ENCODE measurements at regions not wholly inside any gene's neighbourhood (a gene's known extent, or its start where the extent isn't known, plus 50 kb on each side); places are given as distances from the start of the nearest gene placed in this dataset.
A peak's percentile ranks its signal among the peaks of the same experiment; 100 is the strongest.

DNA sequence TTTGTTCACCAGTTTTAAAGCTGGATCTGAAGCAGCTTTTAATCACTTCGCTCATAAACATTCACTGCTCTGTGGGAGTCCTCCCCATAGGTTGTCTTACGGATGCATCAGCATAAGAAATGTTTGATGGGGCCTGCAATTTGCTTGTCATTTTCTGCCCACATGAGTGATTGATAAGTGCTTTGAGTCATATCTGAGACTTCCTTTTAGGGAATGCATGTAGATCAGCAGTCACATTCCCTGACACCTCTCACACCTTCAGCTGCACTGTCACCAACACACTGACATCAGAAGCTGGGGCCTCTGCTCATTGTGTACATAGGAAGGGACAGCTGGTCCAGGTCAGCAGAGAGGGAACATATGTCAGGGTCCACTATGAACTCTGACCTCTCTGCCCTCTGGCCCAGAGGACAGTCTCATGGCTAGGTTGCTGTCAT, 84.1 kb upstream of the SPATA31D4 start:
- Histone ChIP-seq H3K36me3 (ENCODE audit: control insufficient read depth, insufficient read depth, low read length) (no peaks in the 10 kb centered on the region), H3K9me1 (ENCODE audit: control insufficient read depth, insufficient read depth, low read length) (no peaks in the 10 kb centered on the region), H3K27me3 (ENCODE audit: control insufficient read depth in 2 of 2, insufficient read depth in 2 of 2, low read length in 2 of 2) (no peaks in the 10 kb centered on the region), H3K27ac (ENCODE audit: extremely low read depth, low read depth, low read length) (no peak overlapping the region), H3K9ac (ENCODE audit: insufficient read depth in 1 of 2, low read depth in 2 of 2, low read length in 2 of 2) (no peak overlapping the region), H3K79me2 (ENCODE audit: control insufficient read depth, insufficient read depth, low read length) (no peaks in the 10 kb centered on the region), H2AFZ (ENCODE audit: low read depth, low read length) (no peak overlapping the region), H3K4me2 (ENCODE audit: insufficient read depth, low read length) (no peak overlapping the region), H3K9me3 (replicated peaks; ENCODE audit: control insufficient read depth, insufficient read depth, low read depth, low read length) (no peaks in the 10 kb centered on the region), H3K4me3 (no peak overlapping the region), H3K4me1 (replicated peaks in 1 of 2; ENCODE audit: control insufficient read depth in 2 of 2, insufficient read depth in 2 of 2, low read length in 2 of 2) (no peaks in the 10 kb centered on the region), H4K20me1 (replicated peaks; ENCODE audit: control insufficient read depth, insufficient read depth, low read length) (no peaks in the 10 kb centered on the region)
- 0% methylated on average over 1 of the region's 2 CpGs for WGBS (ENCODE audit: insufficient coverage, low coverage, missing lambda C conversion rate)
- no peak for FAIRE-seq
- CTCF ChIA-PET (ENCODE audit: low intra/inter-chr PET ratio): no interaction called here
- ATAC-seq: no peak
- no peak for TF ChIP-seq GTF2A2 (tag; IDR thresholded peaks at IDR 0.05)
- TF ChIP-seq MEIS2 (IDR thresholded peaks at IDR 0.05; ENCODE audit: partially characterized antibody): peak; percentile 3
- in situ Hi-C loops (cut with MboI): no loop called here
- POLR2A ChIA-PET: no interaction called here
- intact Hi-C loops (cut with micrococcal nuclease): no loop called here
- DNase-seq (ENCODE audit: extremely low read depth in 1 of 4, low spot score in 3 of 4): no peak
- no TSS peak for BruUV-seq (replicated peaks)

DNA sequence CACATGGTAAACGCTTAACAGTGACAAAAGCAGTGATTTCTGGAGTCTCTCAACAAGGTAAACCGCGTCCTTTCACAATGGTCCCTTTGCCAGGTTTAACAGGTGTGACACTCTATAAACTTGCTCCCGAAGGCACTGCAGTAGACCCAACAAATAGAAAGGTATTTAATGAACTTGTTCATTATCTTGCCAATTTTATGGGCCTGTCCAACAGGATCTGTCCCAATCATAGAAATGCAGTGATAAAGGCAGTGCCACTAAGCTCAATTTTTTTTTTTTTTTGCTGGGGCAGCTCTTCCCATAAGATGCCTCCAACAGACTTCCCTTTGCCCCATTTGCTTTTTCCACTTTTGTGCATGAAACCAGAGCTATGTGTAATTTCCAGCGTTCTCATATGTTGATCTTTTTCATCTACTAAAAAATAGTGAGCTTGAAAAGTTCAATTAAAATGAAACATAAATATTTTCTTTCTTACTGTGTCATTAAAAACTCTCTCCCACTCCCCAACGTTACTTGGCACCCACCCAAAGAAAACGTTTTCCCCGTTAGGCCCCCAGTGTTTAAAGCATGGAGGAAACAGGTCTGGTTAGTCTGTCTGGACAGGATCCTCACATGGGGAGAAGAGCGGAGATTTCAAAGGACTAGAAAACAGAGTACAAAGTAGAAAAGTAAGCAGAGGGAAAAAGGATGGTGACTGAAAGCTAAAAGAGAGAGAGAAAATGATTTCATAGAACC, 80.9 kb upstream of the SPATA31D4 start:
- Histone ChIP-seq H3K9me1 (ENCODE audit: control insufficient read depth, insufficient read depth, low read length) (no peaks in the 10 kb centered on the region), H3K36me3 (ENCODE audit: control insufficient read depth, insufficient read depth, low read length) (no peaks in the 10 kb centered on the region), H3K27me3 (ENCODE audit: control insufficient read depth in 2 of 2, insufficient read depth in 2 of 2, low read length in 2 of 2) (no peaks in the 10 kb centered on the region), H3K4me2 (ENCODE audit: insufficient read depth, low read length) (no peak overlapping the region), H3K27ac (ENCODE audit: extremely low read depth, low read depth, low read length) (no peak overlapping the region), H4K20me1 (replicated peaks; ENCODE audit: control insufficient read depth, insufficient read depth, low read length) (no peaks in the 10 kb centered on the region), H3K9ac (ENCODE audit: insufficient read depth in 1 of 2, low read depth in 2 of 2, low read length in 2 of 2) (no peak overlapping the region), H3K4me1 (replicated peaks in 1 of 2; ENCODE audit: control insufficient read depth in 2 of 2, insufficient read depth in 2 of 2, low read length in 2 of 2) (no peaks in the 10 kb centered on the region), H3K4me3 (no peak overlapping the region), H3K9me3 (replicated peaks; ENCODE audit: control insufficient read depth, insufficient read depth, low read depth, low read length) (no peaks in the 10 kb centered on the region), H2AFZ (ENCODE audit: low read depth, low read length) (no peak overlapping the region), H3K79me2 (ENCODE audit: control insufficient read depth, insufficient read depth, low read length) (no peaks in the 10 kb centered on the region)
- no TSS peak for BruUV-seq (replicated peaks)
- ATAC-seq (no peak), FAIRE-seq (no peak), DNase-seq (ENCODE audit: extremely low read depth in 1 of 4, low spot score in 3 of 4) (no peak)
- ChIA-PET CTCF (ENCODE audit: low intra/inter-chr PET ratio) (no interaction called here), POLR2A (no interaction called here)
- intact Hi-C loops (cut with micrococcal nuclease): no loop called here
- WGBS (ENCODE audit: insufficient coverage, low coverage, missing lambda C conversion rate): 2% methylated on average over 8 of the region's 9 CpGs
- in situ Hi-C loops (cut with MboI): no loop called here
- TF ChIP-seq, protein P1, sequence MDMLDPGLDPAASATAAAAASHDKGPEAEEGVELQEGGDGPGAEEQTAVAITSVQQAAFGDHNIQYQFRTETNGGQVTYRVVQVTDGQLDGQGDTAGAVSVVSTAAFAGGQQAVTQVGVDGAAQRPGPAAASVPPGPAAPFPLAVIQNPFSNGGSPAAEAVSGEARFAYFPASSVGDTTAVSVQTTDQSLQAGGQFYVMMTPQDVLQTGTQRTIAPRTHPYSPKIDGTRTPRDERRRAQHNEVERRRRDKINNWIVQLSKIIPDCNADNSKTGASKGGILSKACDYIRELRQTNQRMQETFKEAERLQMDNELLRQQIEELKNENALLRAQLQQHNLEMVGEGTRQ (CRISPR knock-in tag; IDR thresholded peaks at IDR 0.05): no peak
- TF ChIP-seq, protein P2, sequence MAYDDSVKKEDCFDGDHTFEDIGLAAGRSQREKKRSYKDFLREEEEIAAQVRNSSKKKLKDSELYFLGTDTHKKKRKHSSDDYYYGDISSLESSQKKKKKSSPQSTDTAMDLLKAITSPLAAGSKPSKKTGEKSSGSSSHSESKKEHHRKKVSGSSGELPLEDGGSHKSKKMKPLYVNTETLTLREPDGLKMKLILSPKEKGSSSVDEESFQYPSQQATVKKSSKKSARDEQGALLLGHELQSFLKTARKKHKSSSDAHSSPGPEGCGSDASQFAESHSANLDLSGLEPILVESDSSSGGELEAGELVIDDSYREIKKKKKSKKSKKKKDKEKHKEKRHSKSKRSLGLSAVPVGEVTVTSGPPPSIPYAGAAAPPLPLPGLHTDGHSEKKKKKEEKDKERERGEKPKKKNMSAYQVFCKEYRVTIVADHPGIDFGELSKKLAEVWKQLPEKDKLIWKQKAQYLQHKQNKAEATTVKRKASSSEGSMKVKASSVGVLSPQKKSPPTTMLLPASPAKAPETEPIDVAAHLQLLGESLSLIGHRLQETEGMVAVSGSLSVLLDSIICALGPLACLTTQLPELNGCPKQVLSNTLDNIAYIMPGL (CRISPR knock-in tag; IDR thresholded peaks at IDR 0.05): no peak
- TF ChIP-seq KLF13 (tag; IDR thresholded peaks at IDR 0.05; ENCODE audit: borderline replicate concordance, low read depth) (no peak), SP1 (CRISPR knock-in tag; IDR thresholded peaks at IDR 0.05) (no peak), MEF2D (tag; conservative IDR thresholded peaks at IDR 0.05; ENCODE audit: low read depth) (no peak)
- TF ChIP-seq, protein P3, sequence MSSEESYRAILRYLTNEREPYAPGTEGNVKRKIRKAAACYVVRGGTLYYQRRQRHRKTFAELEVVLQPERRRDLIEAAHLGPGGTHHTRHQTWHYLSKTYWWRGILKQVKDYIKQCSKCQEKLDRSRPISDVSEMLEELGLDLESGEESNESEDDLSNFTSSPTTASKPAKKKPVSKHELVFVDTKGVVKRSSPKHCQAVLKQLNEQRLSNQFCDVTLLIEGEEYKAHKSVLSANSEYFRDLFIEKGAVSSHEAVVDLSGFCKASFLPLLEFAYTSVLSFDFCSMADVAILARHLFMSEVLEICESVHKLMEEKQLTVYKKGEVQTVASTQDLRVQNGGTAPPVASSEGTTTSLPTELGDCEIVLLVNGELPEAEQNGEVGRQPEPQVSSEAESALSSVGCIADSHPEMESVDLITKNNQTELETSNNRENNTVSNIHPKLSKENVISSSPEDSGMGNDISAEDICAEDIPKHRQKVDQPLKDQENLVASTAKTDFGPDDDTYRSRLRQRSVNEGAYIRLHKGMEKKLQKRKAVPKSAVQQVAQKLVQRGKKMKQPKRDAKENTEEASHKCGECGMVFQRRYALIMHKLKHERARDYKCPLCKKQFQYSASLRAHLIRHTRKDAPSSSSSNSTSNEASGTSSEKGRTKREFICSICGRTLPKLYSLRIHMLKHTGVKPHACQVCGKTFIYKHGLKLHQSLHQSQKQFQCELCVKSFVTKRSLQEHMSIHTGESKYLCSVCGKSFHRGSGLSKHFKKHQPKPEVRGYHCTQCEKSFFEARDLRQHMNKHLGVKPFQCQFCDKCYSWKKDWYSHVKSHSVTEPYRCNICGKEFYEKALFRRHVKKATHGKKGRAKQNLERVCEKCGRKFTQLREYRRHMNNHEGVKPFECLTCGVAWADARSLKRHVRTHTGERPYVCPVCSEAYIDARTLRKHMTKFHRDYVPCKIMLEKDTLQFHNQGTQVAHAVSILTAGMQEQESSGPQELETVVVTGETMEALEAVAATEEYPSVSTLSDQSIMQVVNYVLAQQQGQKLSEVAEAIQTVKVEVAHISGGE (CRISPR knock-in tag; IDR thresholded peaks at IDR 0.05): no peak

Measured in K562 (cell line).